ENCODE measurements at regions not wholly inside any gene's neighbourhood (a gene's known extent, or its start where the extent isn't known, plus 50 kb on each side); places are given as distances from the start of the nearest gene placed in this dataset.

- TF ChIP-seq CTCF (IDR thresholded peaks at IDR 0.05; ENCODE audit: insufficient read depth, low read length, poor library complexity, severe bottlenecking), result no peak
- no peak for TF ChIP-seq EZH2phosphoT487 (conservative IDR thresholded peaks at IDR 0.05; ENCODE audit: low read length)
These were observed 389.7 kb upstream of the FAM241A start for GRCh38 chr4:111755571-111755970.
